ENCODE measurements at regions not wholly inside any gene's neighbourhood (a gene's known extent, or its start where the extent isn't known, plus 50 kb on each side); places are given as distances from the start of the nearest gene placed in this dataset.

DNA sequence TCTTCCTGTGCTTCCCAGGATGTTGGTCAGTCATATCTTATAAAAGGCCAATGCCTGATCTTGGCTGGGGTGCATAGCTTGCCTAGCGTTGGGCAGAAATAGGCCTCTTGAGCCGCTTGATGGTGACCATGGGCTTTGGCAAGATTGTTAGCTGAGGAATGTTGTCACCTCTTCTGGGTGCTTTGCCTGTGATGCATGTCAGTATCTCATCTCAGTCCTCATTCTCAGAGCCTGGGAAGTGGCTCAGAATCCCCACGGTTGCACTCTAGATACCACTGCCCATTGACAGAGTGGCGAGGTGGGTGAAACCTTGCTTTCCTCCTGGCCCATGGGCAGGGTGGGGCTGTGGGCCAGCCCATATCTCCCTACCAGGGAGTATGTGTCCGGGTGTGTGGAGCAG is 79.2 kb upstream of the MGAT5 start:
- TF ChIP-seq, protein P1, sequence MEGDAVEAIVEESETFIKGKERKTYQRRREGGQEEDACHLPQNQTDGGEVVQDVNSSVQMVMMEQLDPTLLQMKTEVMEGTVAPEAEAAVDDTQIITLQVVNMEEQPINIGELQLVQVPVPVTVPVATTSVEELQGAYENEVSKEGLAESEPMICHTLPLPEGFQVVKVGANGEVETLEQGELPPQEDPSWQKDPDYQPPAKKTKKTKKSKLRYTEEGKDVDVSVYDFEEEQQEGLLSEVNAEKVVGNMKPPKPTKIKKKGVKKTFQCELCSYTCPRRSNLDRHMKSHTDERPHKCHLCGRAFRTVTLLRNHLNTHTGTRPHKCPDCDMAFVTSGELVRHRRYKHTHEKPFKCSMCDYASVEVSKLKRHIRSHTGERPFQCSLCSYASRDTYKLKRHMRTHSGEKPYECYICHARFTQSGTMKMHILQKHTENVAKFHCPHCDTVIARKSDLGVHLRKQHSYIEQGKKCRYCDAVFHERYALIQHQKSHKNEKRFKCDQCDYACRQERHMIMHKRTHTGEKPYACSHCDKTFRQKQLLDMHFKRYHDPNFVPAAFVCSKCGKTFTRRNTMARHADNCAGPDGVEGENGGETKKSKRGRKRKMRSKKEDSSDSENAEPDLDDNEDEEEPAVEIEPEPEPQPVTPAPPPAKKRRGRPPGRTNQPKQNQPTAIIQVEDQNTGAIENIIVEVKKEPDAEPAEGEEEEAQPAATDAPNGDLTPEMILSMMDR (conservative IDR thresholded peaks at IDR 0.05; ENCODE audit: low read length) = no peak
- no peak for TF ChIP-seq EZH2phosphoT487 (IDR thresholded peaks at IDR 0.05; ENCODE audit: borderline replicate concordance)
- Histone ChIP-seq H3F3A (ENCODE audit: low read depth) (no peaks in the 10 kb centered on the region), H3K4me2 (ENCODE audit: low read depth, low read length, poor library complexity, severe bottlenecking) (no peak overlapping the region), H4K20me1 (ENCODE audit: insufficient read depth, low read length, poor library complexity, severe bottlenecking) (peaks cover 14% of the 10 kb centered on the region), H3K27me3 (ENCODE audit: insufficient read depth, low read length, poor library complexity, severe bottlenecking) (no peaks in the 10 kb centered on the region), H3K9me2 (replicated peaks; ENCODE audit: low read depth, low read length) (no peaks in the 10 kb centered on the region), H2AFZ (ENCODE audit: low read length) (no peak overlapping the region), H3K4me3 (ENCODE audit: low read length, poor library complexity, severe bottlenecking) (no peak overlapping the region), H3K36me3 (ENCODE audit: insufficient read depth, low read length) (no peaks in the 10 kb centered on the region), H3K9ac (ENCODE audit: low read depth, low read length, poor library complexity, severe bottlenecking) (no peak overlapping the region), H3K79me2 (ENCODE audit: insufficient read depth, low read length) (peaks cover 95% of the 10 kb centered on the region), H3K4me1 (ENCODE audit: insufficient read depth, low read length, poor library complexity, severe bottlenecking) (peaks cover 6% of the 10 kb centered on the region), H3K9me3 (ENCODE audit: insufficient read depth, low read depth, low read length) (no peaks in the 10 kb centered on the region)

DNA sequence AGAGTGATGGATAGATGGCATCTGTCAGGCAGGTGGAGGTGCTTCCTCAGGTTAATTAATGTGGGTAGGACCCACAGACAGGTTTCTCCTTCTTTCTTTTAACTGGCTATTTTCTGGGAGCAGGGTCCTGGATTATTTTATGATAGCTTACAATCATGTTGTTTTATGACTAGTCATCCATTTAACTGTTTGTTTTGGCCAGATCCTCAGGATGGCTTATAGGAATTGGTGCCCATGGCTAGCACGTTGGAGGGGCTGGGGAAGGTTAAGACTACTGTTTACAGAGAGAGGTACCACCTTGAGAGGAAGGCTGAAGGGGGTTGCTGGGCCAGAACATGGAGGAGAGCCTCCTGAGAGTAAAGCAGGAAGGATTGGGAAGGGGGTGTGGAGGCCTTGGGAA is 78.0 kb upstream of the MGAT5 start:
- Histone ChIP-seq H3K27me3 (ENCODE audit: insufficient read depth, low read length, poor library complexity, severe bottlenecking) (no peaks in the 10 kb centered on the region), H4K20me1 (ENCODE audit: insufficient read depth, low read length, poor library complexity, severe bottlenecking) (peaks cover 7% of the 10 kb centered on the region), H3F3A (ENCODE audit: low read depth) (no peaks in the 10 kb centered on the region), H3K9ac (ENCODE audit: low read depth, low read length, poor library complexity, severe bottlenecking) (no peak overlapping the region), H2AFZ (ENCODE audit: low read length) (no peak overlapping the region), H3K4me1 (ENCODE audit: insufficient read depth, low read length, poor library complexity, severe bottlenecking) (peaks cover 6% of the 10 kb centered on the region), H3K4me3 (ENCODE audit: low read length, poor library complexity, severe bottlenecking) (no peak overlapping the region), H3K9me3 (ENCODE audit: insufficient read depth, low read depth, low read length) (no peaks in the 10 kb centered on the region), H3K36me3 (ENCODE audit: insufficient read depth, low read length) (no peaks in the 10 kb centered on the region), H3K4me2 (ENCODE audit: low read depth, low read length, poor library complexity, severe bottlenecking) (no peak overlapping the region), H3K79me2 (ENCODE audit: insufficient read depth, low read length) (peaks cover 94% of the 10 kb centered on the region), H3K9me2 (replicated peaks; ENCODE audit: low read depth, low read length) (no peaks in the 10 kb centered on the region)
- TF ChIP-seq EZH2phosphoT487 (IDR thresholded peaks at IDR 0.05; ENCODE audit: borderline replicate concordance) = no peak

DNA sequence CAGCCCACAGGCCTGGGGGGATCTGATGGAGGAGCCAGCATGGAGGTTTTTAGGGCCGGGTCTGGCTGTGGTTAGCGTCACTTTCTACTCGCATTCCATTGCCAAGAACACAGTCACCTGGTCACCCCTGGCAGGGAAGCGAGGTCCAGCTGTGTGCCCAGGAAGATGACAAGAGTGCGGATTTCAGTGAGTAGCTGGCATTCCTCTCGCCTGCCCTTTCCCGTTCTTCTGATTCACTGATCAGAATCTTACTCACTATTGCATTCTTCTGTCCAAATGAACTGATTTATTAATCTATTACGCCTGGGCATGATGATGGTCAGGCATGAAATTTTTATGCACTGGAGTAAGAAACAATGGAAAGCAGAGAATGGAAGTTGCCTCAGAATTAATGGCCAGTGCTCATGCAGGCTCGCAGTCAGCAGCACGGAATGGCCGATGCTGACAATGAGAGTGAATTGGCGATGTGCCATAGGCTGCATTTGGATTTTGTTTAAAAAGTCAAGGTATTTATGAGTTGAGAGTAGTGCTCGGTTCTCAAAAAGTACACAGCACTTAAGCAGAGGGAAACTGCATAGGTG is 76.4 kb upstream of the MGAT5 start:
- Histone ChIP-seq H3K27me3 (ENCODE audit: insufficient read depth, low read length, poor library complexity, severe bottlenecking) (no peaks in the 10 kb centered on the region), H4K20me1 (ENCODE audit: insufficient read depth, low read length, poor library complexity, severe bottlenecking) (peaks cover 7% of the 10 kb centered on the region), H3K4me1 (ENCODE audit: insufficient read depth, low read length, poor library complexity, severe bottlenecking) (peaks cover 11% of the 10 kb centered on the region), H3K79me2 (ENCODE audit: insufficient read depth, low read length) (peaks cover 88% of the 10 kb centered on the region), H3F3A (ENCODE audit: low read depth) (no peaks in the 10 kb centered on the region), H3K9me3 (ENCODE audit: insufficient read depth, low read depth, low read length) (no peaks in the 10 kb centered on the region), H3K36me3 (ENCODE audit: insufficient read depth, low read length) (no peaks in the 10 kb centered on the region), H3K9me2 (replicated peaks; ENCODE audit: low read depth, low read length) (no peaks in the 10 kb centered on the region), H2AFZ (ENCODE audit: low read length) (no peak overlapping the region), H3K4me2 (ENCODE audit: low read depth, low read length, poor library complexity, severe bottlenecking) (no peak overlapping the region), H3K4me3 (ENCODE audit: low read length, poor library complexity, severe bottlenecking) (no peak overlapping the region), H3K9ac (ENCODE audit: low read depth, low read length, poor library complexity, severe bottlenecking) (no peak overlapping the region)
- TF ChIP-seq EZH2phosphoT487 (IDR thresholded peaks at IDR 0.05; ENCODE audit: borderline replicate concordance) = no peak

DNA sequence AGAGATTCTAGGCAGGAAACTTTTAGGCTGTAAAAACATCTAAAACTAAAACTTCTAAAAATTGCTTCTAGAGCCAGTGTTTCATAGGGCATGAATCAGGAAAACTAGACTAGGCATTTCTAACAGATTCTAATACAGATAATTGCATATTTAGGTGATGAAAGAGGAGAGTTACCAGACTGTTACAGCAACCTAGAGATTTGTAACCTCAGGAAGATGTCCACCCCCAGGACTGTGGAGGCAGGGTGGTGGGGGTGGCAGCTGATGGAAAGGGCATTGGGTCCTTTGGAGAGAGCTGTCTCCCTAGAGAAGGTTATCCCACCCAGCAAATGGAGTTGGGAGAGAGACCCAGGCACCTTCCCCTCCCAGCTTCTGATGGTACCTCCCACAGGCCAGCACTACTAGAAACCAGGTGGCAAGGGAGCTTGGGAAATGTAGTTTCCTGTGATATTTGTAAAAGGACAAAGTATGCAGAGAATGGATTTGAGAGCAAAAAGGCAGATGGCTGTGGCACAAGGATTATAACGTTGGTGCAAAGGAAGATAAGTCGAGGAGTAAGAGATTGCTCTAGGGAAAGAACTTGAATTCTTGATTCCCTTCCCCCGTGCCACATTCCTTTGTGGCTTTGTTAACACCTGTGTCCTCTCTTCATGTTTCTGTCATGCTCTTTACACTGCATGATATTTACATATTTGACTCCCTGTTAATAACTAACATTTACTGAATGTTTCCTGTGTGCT is 75.6 kb upstream of the MGAT5 start:
- Histone ChIP-seq H2AFZ (ENCODE audit: low read length) (no peak overlapping the region), H3K4me1 (ENCODE audit: insufficient read depth, low read length, poor library complexity, severe bottlenecking) (peaks cover 11% of the 10 kb centered on the region), H3K4me2 (ENCODE audit: low read depth, low read length, poor library complexity, severe bottlenecking) (no peak overlapping the region), H3K9ac (ENCODE audit: low read depth, low read length, poor library complexity, severe bottlenecking) (no peak overlapping the region), H3F3A (ENCODE audit: low read depth) (no peaks in the 10 kb centered on the region), H3K36me3 (ENCODE audit: insufficient read depth, low read length) (no peaks in the 10 kb centered on the region), H3K4me3 (ENCODE audit: low read length, poor library complexity, severe bottlenecking) (no peak overlapping the region), H3K79me2 (ENCODE audit: insufficient read depth, low read length) (peaks cover 86% of the 10 kb centered on the region), H3K27me3 (ENCODE audit: insufficient read depth, low read length, poor library complexity, severe bottlenecking) (no peaks in the 10 kb centered on the region), H3K9me2 (replicated peaks; ENCODE audit: low read depth, low read length) (no peaks in the 10 kb centered on the region), H3K9me3 (ENCODE audit: insufficient read depth, low read depth, low read length) (no peaks in the 10 kb centered on the region), H4K20me1 (ENCODE audit: insufficient read depth, low read length, poor library complexity, severe bottlenecking) (peaks cover 7% of the 10 kb centered on the region)
- TF ChIP-seq, protein P1 (conservative IDR thresholded peaks at IDR 0.05; ENCODE audit: low read length) = no peak
- no peak for TF ChIP-seq EZH2phosphoT487 (IDR thresholded peaks at IDR 0.05; ENCODE audit: borderline replicate concordance)

Measured in Loucy (cell line).